ENCODE measurements at regions not wholly inside any gene's neighbourhood (a gene's known extent, or its start where the extent isn't known, plus 50 kb on each side); places are given as distances from the start of the nearest gene placed in this dataset.

DNA sequence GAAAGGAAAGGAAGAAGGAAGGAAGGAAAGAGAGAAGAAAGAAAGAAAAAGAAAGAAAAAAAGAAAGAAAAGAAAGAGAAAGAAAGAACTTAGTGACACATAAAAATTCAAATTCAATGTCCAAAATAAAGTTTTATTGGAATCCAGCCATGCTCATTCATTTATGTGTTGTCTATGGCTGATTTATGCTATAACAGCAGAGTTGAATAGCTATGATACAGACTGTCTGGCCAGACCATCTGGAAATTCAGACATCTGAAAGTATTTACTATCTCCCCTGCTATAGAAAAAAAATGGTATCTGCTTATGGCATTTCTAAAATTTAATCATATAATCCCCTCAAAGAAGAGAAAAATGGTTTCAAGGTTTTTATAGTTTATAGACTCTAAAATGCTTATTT lies 79.4 kb upstream of the RRP15 start:
- TF ChIP-seq, protein P1, sequence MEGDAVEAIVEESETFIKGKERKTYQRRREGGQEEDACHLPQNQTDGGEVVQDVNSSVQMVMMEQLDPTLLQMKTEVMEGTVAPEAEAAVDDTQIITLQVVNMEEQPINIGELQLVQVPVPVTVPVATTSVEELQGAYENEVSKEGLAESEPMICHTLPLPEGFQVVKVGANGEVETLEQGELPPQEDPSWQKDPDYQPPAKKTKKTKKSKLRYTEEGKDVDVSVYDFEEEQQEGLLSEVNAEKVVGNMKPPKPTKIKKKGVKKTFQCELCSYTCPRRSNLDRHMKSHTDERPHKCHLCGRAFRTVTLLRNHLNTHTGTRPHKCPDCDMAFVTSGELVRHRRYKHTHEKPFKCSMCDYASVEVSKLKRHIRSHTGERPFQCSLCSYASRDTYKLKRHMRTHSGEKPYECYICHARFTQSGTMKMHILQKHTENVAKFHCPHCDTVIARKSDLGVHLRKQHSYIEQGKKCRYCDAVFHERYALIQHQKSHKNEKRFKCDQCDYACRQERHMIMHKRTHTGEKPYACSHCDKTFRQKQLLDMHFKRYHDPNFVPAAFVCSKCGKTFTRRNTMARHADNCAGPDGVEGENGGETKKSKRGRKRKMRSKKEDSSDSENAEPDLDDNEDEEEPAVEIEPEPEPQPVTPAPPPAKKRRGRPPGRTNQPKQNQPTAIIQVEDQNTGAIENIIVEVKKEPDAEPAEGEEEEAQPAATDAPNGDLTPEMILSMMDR (IDR thresholded peaks at IDR 0.05; ENCODE audit: control extremely low read depth in 1 of 3, insufficient read depth in 1 of 3, low read depth in 1 of 3, low read length in 3 of 3) = no peak
- TF ChIP-seq POLR2A (IDR thresholded peaks at IDR 0.05; ENCODE audit: control extremely low read depth in 1 of 2, low read depth in 2 of 2, low read length in 2 of 2) = no peak
- TF ChIP-seq EP300 (IDR thresholded peaks at IDR 0.05; ENCODE audit: borderline replicate concordance in 1 of 2, low read depth in 2 of 2, low read length in 2 of 2) = no peak
- no peak for TF ChIP-seq BACH1 (IDR thresholded peaks at IDR 0.05; ENCODE audit: low read length)
- TF ChIP-seq POLR2AphosphoS5 (IDR thresholded peaks at IDR 0.05; ENCODE audit: low read depth, low read length) = no peak
- TF ChIP-seq EZH2 (IDR thresholded peaks at IDR 0.05; ENCODE audit: low read depth, low read length, severe bottlenecking) = no peak
